Suppressor macrophage treated with lipopolysaccharide for 1 hour (primary cell): ENCODE measurements at regions not wholly inside any gene's neighbourhood (a gene's known extent, or its start where the extent isn't known, plus 50 kb on each side); places are given as distances from the start of the nearest gene placed in this dataset.
"Not testable (repeated sequence)": the region's sequence is repeated elsewhere in the genome, so short reads cannot be mapped to it uniquely, and the experiment has no call there.

Experiments
- DNase-seq, 3 donors: peaks; one replicate each; pipeline ENCODE4 v3.0.0-alpha.2; 2020 to 2022

DNA sequence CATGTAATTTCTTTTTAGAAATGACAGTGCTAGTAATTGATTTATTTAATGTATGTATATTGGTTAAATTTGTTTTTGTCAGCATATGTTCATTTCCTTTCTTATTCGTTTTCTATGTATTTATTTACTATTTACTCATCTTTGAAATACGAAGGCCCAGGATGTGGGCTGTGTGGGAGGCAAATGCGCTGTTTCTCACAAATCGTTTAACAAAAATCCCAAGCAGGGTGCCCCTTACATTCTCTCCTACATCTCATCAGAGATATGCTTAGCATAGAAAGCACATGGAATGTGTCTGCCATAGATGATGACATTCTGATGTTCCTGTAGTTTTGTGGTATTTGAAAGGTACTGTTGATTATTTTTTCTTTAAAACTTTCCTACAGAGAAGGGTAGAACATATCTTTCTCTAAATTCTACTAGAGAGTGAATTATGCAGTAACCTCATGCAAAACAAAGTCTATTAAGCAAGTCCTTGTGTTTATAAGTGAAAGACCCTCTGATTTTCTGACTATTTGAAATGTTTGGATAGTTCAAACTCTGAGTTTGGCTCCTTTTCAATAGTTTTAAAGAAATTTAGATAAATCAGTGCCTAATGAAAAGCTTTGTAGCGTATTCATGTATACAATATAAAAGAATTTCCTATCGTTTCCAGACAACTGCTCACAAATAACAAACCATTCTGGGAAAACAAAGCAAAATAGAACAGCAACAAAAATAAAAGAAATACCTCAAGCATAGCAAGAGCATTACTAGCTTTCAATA, 111.1 kb upstream of the VGLL3 start:
- DNase-seq, result no peak

DNA sequence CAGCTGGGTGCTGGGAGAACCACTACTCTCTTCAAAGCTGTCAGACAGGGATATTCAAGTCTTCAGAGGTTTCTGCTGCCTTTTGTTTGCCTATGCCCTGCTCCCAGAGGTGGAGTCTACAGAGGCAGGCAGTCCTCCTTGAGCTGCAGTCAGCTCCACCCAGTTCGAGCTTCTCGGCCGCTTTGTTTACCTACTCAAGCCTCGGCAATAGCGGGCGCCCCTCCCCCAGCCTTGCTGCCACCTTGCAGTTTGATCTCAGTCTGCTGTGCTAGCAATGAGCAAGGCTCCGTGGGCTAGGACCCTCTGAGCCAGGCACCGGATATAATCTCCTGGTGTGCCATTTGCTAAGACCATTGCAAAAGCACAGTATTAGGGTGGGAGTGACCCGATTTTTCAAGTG, 106.8 kb upstream of the VGLL3 start:
- DNase-seq, result not testable (repeated sequence)

DNA sequence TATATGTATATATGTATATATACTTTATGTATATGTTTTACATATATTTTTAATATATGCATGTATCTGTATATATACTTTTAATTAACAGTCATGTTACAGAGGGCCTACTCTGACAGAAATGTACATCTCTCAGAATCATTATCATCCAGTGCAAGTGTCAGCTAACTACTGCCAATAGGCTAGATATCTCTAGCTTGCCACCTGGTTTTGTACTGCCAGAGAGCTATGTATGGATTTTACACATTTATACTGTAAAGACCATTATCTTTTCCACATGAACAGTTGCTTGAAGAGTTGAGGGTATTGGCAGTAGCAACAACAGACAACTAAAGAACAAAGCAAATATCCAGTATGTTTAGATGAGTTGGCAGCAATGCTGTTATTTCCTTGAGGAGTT, 99.7 kb upstream of the VGLL3 start:
- DNase-seq, result no peak

DNA sequence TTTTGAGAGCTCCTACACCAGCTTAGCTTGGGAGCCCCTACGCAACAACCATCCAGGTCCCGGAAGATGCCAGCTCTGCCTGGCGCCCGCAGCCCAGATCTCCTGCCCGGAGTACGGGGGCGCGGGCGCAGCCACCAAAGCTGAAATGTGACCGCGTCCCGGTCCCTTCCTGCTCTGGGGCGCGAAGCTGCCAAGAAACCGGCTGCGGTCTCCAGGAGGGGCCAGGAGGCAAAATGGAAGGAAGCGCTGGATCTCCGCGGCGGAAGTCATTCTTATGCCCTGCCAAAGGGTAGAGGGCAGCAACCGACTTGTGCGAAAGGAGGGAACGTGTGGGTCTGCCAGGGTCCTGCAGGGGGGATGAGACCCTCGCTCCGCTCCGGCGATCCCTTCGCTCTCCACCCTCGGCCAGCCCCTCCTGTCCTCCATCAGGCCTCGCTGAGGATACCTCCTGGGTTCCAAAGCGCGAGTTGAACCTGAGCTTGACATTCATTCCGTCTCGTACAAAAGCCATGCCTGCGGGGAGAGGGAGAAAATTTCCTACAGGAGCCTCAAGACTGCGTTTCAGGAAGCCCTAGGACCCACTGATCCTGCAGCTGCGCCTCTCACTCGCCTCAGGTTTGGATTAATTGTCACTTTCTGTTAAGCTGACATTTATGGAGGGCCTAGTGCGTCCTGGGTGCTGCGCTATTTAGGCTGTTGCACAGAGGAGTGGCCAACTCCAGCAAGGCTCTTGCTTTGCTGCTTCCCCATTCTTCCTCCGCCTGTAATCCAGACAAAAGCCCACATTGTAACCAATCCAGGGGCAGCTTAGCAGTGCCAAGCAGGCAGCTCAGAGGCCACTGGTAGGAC, 98.3 kb upstream of the VGLL3 start:
- DNase-seq, result peak; percentile 56 to 61 (median 57)

DNA sequence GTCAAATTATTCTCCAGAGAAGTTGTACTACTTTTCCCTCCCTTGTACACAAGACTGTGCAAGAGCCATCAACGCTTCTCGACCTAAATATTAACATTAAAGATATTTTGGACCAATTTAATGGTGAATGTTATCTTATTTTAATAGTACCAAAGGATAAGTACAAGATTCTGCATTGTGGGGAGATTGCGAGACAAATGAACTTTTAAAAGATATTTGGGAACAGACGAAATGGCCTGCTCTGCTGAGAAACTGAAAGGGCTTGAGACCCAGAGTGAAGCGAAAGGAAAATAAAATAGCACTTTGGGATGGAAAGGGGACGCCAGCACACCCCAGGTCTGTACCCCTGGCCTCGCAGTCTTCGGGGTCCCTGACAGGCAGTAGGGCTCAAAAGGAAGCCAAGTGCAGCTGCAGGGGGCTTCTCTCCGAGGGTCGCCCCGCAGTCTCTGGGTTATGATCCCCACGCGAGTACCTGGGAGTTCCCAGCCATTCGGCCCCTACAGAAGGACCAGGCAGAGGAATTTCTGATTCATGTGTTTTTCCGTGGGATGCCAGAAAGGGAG, 97.6 kb upstream of the VGLL3 start:
- DNase-seq, result peak in 1 of 3 donors; percentile 5

DNA sequence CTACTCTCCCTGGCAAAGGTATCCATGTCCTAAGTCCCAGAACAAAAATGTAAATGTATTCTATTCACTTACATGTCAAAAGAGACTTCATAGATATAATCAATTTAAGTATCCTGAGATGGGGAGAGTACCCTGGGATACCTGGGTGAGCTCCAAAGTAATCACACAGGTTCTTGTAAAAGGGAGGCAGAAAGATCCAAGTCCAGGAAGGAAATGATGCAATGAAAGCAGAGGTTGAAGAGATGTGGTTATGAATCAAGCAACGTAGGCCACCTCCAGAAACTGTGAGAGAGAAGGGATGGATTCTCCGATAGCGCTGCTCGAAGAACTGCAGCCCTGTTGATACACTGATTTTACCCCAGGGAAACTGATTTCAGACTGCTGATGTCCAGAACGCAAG, 93.9 kb upstream of the VGLL3 start:
- no peak for DNase-seq

DNA sequence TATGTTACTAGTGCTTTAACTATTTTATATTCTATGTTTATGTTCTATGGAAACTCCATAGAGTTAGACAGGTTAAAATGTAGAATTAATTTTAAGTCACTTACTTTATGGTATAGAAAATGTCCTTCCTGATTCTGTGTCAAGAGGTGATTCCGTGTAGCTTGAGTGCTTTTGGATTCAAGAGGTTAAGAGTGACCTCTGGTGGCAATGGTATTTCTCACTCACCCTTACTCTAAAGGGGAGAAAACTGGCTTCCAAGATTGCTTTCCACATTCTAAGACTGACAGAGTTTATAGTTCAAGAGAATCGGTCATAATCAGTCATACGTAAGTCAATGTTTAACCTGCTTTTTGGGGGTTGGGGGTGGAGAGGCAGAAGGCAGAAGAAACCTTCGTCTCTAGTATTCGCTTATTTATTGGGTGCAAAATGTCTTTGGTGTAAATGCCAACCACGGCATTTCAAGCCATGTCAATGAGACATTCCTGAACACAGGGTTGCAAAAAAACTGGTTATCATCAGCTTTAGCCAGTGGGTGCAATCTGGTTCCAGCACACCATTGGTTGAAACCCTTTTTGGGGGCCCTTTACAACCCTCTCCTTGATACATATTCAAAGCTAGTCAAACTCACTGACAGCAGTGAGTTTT, 92.0 kb upstream of the VGLL3 start:
- peak; percentile 59 to 63 (median 62) for DNase-seq

DNA sequence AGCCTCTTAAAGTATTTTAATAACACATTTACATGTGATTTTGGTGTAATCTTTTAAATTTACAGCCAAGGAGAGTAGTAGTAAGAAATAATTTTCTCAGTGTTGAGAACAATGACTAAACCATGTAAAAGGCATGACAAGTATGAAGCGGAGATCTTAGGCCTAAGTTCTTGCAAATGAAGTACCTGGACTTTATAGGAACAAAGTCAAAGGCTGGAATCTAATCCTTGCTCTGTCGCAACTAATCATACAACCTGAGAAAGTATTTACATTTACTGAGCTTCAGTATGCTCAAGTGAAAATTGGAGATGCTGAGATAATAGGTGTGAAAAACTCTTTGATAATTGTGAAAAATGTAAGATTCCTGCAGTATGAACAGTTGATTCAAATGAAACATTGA, 86.4 kb upstream of the VGLL3 start:
- no peak for DNase-seq

DNA sequence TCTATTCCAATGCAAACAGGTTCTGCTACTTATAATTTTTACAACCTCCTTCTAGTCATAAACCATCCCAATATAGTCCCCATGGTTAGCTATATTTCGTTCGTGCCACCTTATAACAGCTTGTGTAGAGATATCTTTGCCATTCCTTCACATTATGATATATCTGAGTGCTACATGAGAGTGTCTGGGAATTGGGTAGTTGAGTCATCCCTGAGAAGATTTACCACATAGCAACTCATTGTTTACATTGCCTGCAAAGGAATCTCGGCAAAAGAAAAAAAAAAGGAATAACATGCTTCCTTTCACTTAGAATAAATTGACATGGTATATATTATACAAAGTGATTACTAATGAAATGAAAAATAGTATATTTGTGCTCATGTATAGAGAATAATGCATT, 86.0 kb upstream of the VGLL3 start:
- DNase-seq, result no peak

DNA sequence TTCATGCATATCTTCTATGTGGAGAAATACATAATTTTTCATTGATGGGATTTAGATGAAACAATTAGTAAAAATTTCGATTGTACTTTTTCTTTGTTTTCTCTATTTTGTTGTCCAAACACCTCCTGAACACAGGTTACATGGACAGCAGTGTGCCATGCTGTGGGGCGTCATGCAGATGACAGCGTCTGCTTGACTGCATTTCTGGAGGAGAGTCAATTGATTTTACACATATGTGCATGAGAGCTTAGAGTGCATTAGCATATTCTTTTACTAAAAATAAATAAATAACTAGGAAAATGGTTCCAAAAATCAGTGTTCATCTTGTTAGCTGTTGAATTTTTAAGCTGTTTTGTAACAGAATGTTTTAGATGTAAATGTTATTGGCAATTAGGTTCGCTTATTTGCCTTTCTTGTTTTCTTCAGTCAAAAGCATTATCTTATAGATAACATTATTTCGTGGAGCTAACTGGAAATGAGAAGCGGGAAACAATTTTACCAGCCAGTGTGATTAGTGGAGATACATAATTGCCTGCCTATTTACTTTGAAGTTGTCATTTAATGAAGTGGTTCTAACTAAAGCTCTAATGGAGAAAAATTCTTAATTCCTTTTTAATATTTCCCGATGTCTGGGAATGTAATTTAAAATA, 82.7 kb upstream of the VGLL3 start:
- no peak for DNase-seq

DNA sequence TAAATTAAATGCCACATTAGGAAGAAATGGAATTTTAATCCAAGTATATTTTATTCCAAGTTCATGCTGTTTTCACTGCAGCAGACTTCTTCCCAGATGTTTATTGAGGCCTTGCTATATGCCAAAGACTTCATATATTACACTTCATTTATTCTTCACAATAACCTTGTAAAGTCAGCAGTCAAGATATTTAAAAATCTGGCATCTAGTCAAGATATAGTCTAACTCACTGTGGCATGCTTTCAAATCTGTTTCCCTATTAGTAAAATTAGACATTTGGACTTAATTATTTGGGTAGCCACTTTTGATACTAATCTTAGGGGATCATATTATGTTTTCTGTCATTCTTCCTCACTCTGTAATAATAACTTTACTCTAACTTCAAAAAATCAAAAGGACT, 81.5 kb upstream of the VGLL3 start:
- DNase-seq, result no peak

DNA sequence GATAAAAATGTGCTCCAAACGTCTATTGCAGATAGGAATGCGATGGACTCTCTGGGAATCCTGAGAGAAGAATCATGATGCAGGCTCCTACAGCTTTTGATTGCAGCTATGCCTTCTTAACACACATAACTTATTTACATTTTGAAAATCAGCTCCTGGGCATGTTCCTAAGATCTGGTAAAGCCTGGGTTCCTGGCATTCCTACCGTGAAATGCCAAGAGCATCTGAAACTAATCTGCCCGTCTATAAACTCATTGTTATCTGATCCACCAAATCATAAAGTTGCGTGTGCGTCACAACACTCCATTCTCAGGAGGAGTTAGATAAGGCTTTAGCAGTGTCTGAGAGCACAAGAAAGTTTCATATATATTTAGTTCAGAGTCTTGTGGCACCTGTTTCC, 79.0 kb upstream of the VGLL3 start:
- DNase-seq, result no peak

DNA sequence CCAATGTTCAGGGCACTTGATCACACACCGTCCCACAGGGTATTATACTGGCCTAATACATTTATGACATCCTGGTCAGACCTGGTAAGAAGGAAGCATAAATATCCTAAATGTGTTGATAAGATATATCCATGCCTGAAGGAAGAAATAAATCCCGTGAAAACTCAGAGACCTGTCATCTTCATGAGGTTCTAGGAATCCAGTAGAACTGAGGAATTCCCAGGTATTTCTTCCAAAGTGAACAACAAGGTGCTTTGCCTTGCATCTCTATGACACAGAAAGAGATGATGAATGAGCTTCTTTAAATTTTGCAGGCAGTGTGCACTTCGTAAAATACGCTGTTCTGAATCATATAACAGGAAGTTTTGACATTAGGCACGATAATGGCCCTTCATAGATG, 78.1 kb upstream of the VGLL3 start:
- no peak for DNase-seq

DNA sequence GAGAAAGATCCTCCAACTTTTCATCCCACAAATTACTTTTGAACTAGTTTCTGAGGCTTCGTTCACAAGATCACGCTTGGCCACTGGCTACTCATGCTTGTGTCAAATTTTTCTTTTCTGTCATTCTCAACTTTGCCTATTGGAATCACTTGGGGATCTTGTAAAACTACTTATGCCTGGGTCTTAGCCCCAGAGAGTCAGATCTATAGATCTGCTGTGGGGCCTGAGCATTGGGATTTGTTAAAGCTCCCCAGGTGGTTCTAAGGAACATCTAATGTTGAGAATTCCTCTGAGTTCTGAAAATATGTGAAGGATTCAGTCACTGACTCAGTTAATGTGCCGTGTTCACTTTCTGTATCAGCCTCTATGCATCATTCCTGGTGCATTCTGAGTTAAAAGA, 71.7 kb upstream of the VGLL3 start:
- DNase-seq, result no peak

DNA sequence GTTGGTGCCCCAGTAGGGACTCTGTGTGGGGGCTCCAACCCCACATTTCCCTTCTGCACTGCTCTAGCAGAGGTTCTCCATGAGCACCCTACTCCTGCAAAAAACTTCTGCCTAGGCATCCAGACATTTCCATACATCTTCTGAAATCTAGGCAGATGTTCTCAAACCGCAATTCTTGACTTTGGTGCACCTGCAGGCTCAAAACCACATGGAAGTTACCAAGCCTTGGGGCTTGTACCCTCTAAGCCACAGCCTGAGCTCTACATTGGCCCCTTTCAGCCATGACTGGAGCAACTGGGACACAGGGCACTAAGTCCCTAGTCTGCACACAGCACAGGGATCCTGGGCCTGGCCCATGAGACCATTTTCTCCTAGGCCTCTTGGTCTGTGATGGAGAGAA, 66.5 kb upstream of the VGLL3 start:
- DNase-seq, result no peak

DNA sequence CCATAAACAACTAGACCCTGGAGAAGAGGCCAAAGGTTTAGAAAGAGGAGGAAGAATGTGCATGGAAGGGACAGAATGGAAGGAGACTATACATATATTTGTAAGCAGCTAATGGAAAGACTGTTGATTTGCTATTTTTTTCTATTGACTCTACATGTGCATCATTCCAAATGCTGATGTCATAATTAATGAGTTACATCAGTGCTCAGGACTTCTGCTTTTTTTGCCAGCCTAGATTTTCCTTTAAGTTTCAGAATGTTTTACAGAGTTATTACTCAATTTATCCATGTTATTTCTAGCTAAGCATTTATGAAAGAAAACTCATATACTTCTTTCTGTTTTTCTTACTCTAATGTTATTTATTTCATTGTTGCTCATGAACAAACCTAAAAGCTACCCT, 62.6 kb upstream of the VGLL3 start:
- peak; percentile 1 to 44 (median 29) for DNase-seq

DNA sequence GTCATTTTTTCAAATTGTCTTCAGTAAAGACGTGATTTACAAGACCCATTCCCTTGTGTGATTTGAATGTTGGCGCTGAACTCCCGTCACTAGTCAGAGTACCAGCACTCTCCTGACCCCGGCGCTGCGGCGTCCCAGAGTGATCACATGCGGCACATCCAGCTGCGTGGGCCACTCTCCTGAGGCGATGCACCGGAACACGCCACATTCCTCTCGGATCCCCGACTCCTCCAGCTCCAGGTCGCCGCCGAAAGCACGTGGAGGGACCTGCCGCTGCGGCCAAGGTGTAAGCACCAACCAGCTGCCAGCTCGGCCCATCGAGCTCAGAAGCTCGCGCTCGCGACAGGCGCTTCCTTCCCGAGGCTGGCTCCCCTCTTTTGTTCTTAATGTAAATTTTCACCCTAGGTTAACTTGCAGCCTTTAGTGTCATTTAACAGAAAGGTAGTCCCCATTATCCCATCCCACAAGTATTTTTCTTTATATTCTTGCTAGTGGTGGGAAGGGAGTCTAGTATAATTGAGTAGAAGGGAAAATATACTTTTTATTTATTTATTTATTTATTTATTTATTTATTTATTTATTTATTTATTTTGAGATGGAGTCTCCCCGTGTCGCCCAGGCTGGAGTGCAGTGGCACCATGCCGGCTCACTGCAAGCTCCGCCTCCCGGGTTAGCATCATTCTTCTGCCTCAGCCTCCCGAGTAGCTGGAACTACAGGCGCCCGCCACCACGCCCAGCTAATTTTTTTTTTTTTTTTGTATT, 61.7 kb upstream of the VGLL3 start:
- DNase-seq, result no peak

DNA sequence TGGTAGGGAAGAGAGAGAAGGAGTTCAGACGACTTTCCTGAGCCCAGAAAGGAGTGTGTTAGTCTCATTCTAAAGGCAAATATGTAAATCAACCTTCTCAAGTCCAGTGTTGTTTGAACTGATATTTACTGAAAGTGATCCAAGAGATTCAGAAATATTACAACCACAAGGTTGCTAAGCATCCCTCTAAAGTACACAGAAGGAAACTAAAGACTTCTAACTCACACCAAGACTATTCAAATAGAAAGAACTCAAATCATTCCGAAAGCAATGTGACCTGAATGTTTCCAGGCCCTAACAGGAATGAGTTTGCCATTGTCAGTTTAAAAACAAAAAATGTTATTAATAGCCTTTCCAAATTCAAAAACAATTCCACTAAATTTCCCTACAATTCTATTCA, 56.9 kb upstream of the VGLL3 start:
- no peak for DNase-seq

DNA sequence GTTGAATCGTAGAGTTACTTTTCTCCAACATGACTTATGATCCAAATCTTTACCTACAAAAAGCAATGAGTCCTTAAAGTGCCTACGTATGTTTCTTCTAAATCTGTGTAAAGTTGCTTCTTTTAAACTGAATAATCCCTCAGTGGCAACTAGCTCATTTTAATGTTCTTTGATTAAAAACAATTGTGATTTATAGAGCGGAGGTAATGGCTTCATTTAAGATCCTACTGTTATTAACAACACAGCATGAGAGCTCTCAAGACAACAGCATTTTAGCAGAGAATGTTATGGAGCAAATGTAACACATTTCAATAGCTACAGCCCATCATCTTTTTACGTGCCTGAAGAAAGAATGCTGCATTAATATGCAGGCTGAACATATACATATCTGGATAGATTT, 55.3 kb upstream of the VGLL3 start:
- no peak for DNase-seq

DNA sequence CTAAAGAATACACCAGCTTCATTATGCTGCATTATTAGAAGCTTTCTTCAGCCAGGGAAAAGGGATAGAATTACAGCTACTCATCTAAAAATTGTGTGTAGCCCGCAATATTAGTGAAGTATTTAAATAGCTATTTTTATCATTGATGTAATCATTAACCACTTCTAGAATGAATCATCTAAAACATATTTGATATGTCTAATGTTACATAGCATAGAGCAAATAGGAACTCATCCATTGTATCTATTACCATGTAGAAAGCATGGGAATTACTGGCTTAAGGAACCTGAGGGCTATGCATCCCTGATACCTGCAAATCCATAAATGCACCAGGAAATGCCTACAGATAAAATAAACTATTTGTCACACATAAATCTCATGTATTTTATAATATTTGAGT, 54.5 kb upstream of the VGLL3 start:
- no peak for DNase-seq

DNA sequence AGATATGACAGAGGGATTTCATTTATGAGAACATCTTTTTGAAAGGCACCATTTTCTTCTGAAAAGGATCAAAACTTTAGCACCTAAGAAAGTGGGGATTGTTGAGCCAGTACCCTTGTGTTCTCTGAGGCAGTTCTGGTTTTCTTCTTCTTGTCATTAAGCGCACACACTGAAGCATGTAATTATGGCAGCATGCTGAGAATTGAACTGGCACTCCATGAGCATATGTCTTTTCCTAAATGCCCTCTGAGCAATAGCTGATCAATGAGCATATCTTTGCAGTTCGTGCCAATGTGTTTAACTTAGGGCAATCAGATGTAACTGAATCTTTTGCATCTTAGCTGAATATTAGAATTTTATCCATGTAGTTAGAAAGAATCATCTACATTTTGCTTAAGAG, 53.9 kb upstream of the VGLL3 start:
- no peak for DNase-seq

DNA sequence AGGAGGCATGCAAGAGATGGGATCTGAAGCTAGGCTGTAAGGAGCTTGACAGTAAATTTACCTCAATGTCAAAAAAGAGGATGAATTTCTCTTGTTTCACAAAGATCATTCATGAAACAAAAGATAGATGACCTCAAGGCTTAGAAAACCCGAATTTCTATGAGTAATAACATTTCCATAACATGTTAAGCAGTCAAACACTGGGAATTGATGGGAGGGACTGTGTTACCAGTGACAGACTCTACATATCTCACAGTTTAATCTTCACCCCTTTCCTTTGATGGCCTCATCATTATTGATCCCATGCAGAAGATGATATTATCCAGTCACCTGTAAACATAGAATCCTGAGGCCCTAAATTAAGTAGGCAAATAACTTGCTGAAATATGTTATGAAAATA, 53.5 kb upstream of the VGLL3 start:
- no peak for DNase-seq
